ENCODE measurements at regions not wholly inside any gene's neighbourhood (a gene's known extent, or its start where the extent isn't known, plus 50 kb on each side); places are given as distances from the start of the nearest gene placed in this dataset.

GRCh38 chrX:110985470-110985869 is 110.5 kb upstream of the PAK3 start:
- Histone ChIP-seq H3K27ac (ENCODE audit: low read depth, low read length) (no peak overlapping the region), H3K4me3 (replicated peaks in 1 of 2; ENCODE audit: low read depth in 1 of 2, low read length in 2 of 2) (no peak overlapping the region), H3K9me2 (ENCODE audit: insufficient read depth) (no peaks in the 10 kb centered on the region), H3K27me3 (ENCODE audit: insufficient read depth, low read length) (peaks cover 2% of the 10 kb centered on the region; the same call in 1 of the 2 replicates), H3K36me3 (ENCODE audit: control insufficient read depth in 1 of 2, insufficient read depth in 2 of 2, low read length in 2 of 2) (no peaks in the 10 kb centered on the region), H3K4me1 (ENCODE audit: control insufficient read depth in 1 of 2, insufficient read depth in 2 of 2, low read length in 2 of 2) (no peaks in the 10 kb centered on the region), H3K9me3 (ENCODE audit: control insufficient read depth in 1 of 2, insufficient read depth in 1 of 2, low read depth in 1 of 2, low read length in 2 of 2) (no peaks in the 10 kb centered on the region), H3K4me2 (ENCODE audit: low read length) (no peak overlapping the region), H4K20me1 (ENCODE audit: insufficient read depth) (no peaks in the 10 kb centered on the region), H3K9ac (ENCODE audit: low read length) (no peak overlapping the region), H3K79me2 (ENCODE audit: insufficient read depth, low read length) (no peaks in the 10 kb centered on the region), H2AFZ (ENCODE audit: low read depth, low read length, poor library complexity, severe bottlenecking) (no peak overlapping the region)
- intact Hi-C loops (cut with micrococcal nuclease), result no loop called here
- TF ChIP-seq CEBPB (IDR thresholded peaks at IDR 0.05; ENCODE audit: low read depth), result no peak
- TF ChIP-seq SIN3A (IDR thresholded peaks at IDR 0.05; ENCODE audit: low read depth), result no peak
- ChIA-PET RAD21 (ENCODE audit: low non-redundant PET in 1 of 2, low total read pairs in 2 of 2, uncharacterized antibody in 2 of 2, unreplicated experiment in 2 of 2) (no interaction called here), POLR2A (no interaction called here), CTCF (no interaction called here)
- BruUV-seq (replicated peaks), result no TSS peak
- ATAC-seq (no peak), DNase-seq (ENCODE audit: low read depth, low spot score) (no peak)

GRCh38 chrX:110983024-110983423 is 113.0 kb upstream of the PAK3 start:
- Histone ChIP-seq H3K27ac (ENCODE audit: low read depth, low read length) (no peak overlapping the region), H3K79me2 (ENCODE audit: insufficient read depth, low read length) (no peaks in the 10 kb centered on the region), H3K9ac (ENCODE audit: low read length) (no peak overlapping the region), H2AFZ (ENCODE audit: low read depth, low read length, poor library complexity, severe bottlenecking) (no peak overlapping the region), H3K36me3 (ENCODE audit: control insufficient read depth in 1 of 2, insufficient read depth in 2 of 2, low read length in 2 of 2) (no peaks in the 10 kb centered on the region), H3K27me3 (ENCODE audit: insufficient read depth, low read length) (peaks cover 2% of the 10 kb centered on the region; the same call in 1 of the 2 replicates), H4K20me1 (ENCODE audit: insufficient read depth) (no peaks in the 10 kb centered on the region), H3K9me3 (ENCODE audit: control insufficient read depth in 1 of 2, insufficient read depth in 1 of 2, low read depth in 1 of 2, low read length in 2 of 2) (no peaks in the 10 kb centered on the region), H3K4me1 (ENCODE audit: control insufficient read depth in 1 of 2, insufficient read depth in 2 of 2, low read length in 2 of 2) (no peaks in the 10 kb centered on the region), H3K9me2 (ENCODE audit: insufficient read depth) (no peaks in the 10 kb centered on the region), H3K4me2 (ENCODE audit: low read length) (no peak overlapping the region), H3K4me3 (replicated peaks in 1 of 2; ENCODE audit: low read depth in 1 of 2, low read length in 2 of 2) (no peak overlapping the region)
- TF ChIP-seq, protein P1, sequence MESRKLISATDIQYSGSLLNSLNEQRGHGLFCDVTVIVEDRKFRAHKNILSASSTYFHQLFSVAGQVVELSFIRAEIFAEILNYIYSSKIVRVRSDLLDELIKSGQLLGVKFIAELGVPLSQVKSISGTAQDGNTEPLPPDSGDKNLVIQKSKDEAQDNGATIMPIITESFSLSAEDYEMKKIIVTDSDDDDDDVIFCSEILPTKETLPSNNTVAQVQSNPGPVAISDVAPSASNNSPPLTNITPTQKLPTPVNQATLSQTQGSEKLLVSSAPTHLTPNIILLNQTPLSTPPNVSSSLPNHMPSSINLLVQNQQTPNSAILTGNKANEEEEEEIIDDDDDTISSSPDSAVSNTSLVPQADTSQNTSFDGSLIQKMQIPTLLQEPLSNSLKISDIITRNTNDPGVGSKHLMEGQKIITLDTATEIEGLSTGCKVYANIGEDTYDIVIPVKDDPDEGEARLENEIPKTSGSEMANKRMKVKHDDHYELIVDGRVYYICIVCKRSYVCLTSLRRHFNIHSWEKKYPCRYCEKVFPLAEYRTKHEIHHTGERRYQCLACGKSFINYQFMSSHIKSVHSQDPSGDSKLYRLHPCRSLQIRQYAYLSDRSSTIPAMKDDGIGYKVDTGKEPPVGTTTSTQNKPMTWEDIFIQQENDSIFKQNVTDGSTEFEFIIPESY (IDR thresholded peaks at IDR 0.05; ENCODE audit: extremely low read depth, insufficient replicate concordance, low read length), result no peak
- TF ChIP-seq REST (IDR thresholded peaks at IDR 0.05; ENCODE audit: low read depth), result no peak
- no peak for TF ChIP-seq SP1 (IDR thresholded peaks at IDR 0.05; ENCODE audit: low read depth)
- no peak for TF ChIP-seq JUND (IDR thresholded peaks at IDR 0.05)
- TF ChIP-seq CBX3 (IDR thresholded peaks at IDR 0.05; ENCODE audit: low read depth), result no peak
- no peak for TF ChIP-seq TCF7L2 (IDR thresholded peaks at IDR 0.05; ENCODE audit: borderline replicate concordance, extremely low read depth, insufficient read depth, insufficient read length)
- TF ChIP-seq POLR2AphosphoS5 (IDR thresholded peaks at IDR 0.05; ENCODE audit: low read depth, low read length), result no peak
- no peak for TF ChIP-seq EGR1 (IDR thresholded peaks at IDR 0.05; ENCODE audit: low read depth)
- TF ChIP-seq SIN3A (IDR thresholded peaks at IDR 0.05; ENCODE audit: low read depth), result no peak
- RAD21 ChIA-PET (ENCODE audit: low non-redundant PET in 1 of 2, low total read pairs in 2 of 2, uncharacterized antibody in 2 of 2, unreplicated experiment in 2 of 2), result no interaction called here
- intact Hi-C loops (cut with micrococcal nuclease), result no loop called here
- ATAC-seq (no peak), DNase-seq (ENCODE audit: low read depth, low spot score) (no peak)
- CTCF ChIA-PET, result no interaction called here
- POLR2A ChIA-PET, result no interaction called here
- BruUV-seq (replicated peaks), result no TSS peak
